HepG2 (cell line): ENCODE measurements at regions not wholly inside any gene's neighbourhood (a gene's known extent, or its start where the extent isn't known, plus 50 kb on each side); places are given as distances from the start of the nearest gene placed in this dataset.

Experiments
- CEBPB ChIP-seq: IDR thresholded peaks from 2 replicates; pipeline ENCODE4 v1.6.1; 2011; ENCODE audit warnings: low read depth, low read length, improper control_type of control experiment, borderline replicate concordance
- CTCF ChIP-seq: sonication (generic); formaldehyde crosslinking; IDR thresholded peaks from 2 replicates; pipeline ENCODE4 v1.5.0; 2020; ENCODE audit warnings: mild to moderate bottlenecking, missing genetic modification reagents, moderate library complexity
- EZH2 ChIP-seq: conservative IDR thresholded peaks from 2 replicates; pipeline ENCODE4 v1.6.1; 2012; ENCODE audit warnings: mild to moderate bottlenecking, low read depth, low read length, moderate library complexity
- MAFG ChIP-seq: sonication (generic); formaldehyde crosslinking; IDR thresholded peaks from 2 replicates; pipeline ENCODE4 v1.5.1; 2020; ENCODE audit warnings: mild to moderate bottlenecking, missing genetic modification reagents
- MLLT10 ChIP-seq: sonication (generic); formaldehyde crosslinking; IDR thresholded peaks from 2 replicates; pipeline ENCODE4 v1.4.0; 2020; ENCODE audit warnings: missing genetic modification reagents
- MTF2 ChIP-seq: sonication (generic); formaldehyde crosslinking; IDR thresholded peaks from 2 replicates; pipeline ENCODE4 v1.5.0; 2020; ENCODE audit warnings: missing genetic modification reagents, borderline replicate concordance
- NR3C1 ChIP-seq: sonication (generic); formaldehyde crosslinking; IDR thresholded peaks from 2 replicates; pipeline ENCODE4 v1.4.0; 2020; ENCODE audit warnings: missing genetic modification reagents
- RAD21 ChIP-seq: fragments of 450-650 bp; formaldehyde crosslinking; IDR thresholded peaks from 2 replicates; pipeline ENCODE4 v1.5.0; 2020; ENCODE audit warnings: mild to moderate bottlenecking
- SIN3B ChIP-seq: fragments of 150-350 bp; IDR thresholded peaks from 2 replicates; pipeline ENCODE4 v1.6.1; 2014; ENCODE audit warnings: low read length
- TAF1 ChIP-seq: sonication (generic); formaldehyde crosslinking; IDR thresholded peaks from 2 replicates; pipeline ENCODE4 v1.4.0; 2020; ENCODE audit warnings: missing genetic modification reagents

- no peak for TF ChIP-seq NR3C1 (CRISPR knock-in tag)
- no peak for TF ChIP-seq CTCF (CRISPR knock-in tag)
- TF ChIP-seq MLLT10 (CRISPR knock-in tag): no peak
- TF ChIP-seq MAFG (CRISPR knock-in tag): no peak
- no peak for TF ChIP-seq RAD21
- TF ChIP-seq SIN3B: no peak
- TF ChIP-seq CEBPB: no peak
- TF ChIP-seq EZH2: no peak
- no peak for TF ChIP-seq TAF1 (CRISPR knock-in tag)
- TF ChIP-seq MTF2: no peak
Observed at GRCh38 chr7:123343611-123344010, 143.8 kb upstream of the SLC13A1 start.
